ENCODE measurements at regions not wholly inside any gene's neighbourhood (a gene's known extent, or its start where the extent isn't known, plus 50 kb on each side); places are given as distances from the start of the nearest gene placed in this dataset.

GRCh38 chr20:7695635-7696034 lies 244.6 kb downstream of the HAO1 start:
- Histone ChIP-seq H3K9me3 (ENCODE audit: control insufficient read depth in 5 of 5, low read length in 5 of 5) (no peaks in the 10 kb centered on the region), H3K4me1 (ENCODE audit: control insufficient read depth in 5 of 5, insufficient read depth in 5 of 5, low read length in 5 of 5) (peaks cover 0 to 3% (median 0%) of the 10 kb centered on the region in 5 donors), H3K4me3 (ENCODE audit: low read depth in 1 of 5, low read length in 5 of 5) (no peak overlapping the region), H3K36me3 (ENCODE audit: control insufficient read depth in 5 of 5, insufficient read depth in 5 of 5, low read length in 5 of 5) (no peaks in the 10 kb centered on the region), H3K27me3 (ENCODE audit: control insufficient read depth in 5 of 5, insufficient read depth in 4 of 5, low read length in 5 of 5) (no peaks in the 10 kb centered on the region), H3K9ac (ENCODE audit: low read length in 5 of 5) (no peak overlapping the region), H3K27ac (ENCODE audit: low read depth, low read length) (no peak overlapping the region)

GRCh38 chr20:7696311-7696710 lies 243.9 kb downstream of the HAO1 start:
- H3K9me3 ChIP-seq (ENCODE audit: control insufficient read depth in 5 of 5, low read length in 5 of 5): no peaks in the 10 kb centered on the region
- no peaks in the 10 kb centered on the region for H3K27me3 ChIP-seq (ENCODE audit: control insufficient read depth in 5 of 5, insufficient read depth in 4 of 5, low read length in 5 of 5)
- no peaks in the 10 kb centered on the region for H3K36me3 ChIP-seq (ENCODE audit: control insufficient read depth in 5 of 5, insufficient read depth in 5 of 5, low read length in 5 of 5)
- no peak overlapping the region for H3K4me3 ChIP-seq (ENCODE audit: low read depth in 1 of 5, low read length in 5 of 5)
- peaks cover 0 to 3% (median 0%) of the 10 kb centered on the region in 5 donors for H3K4me1 ChIP-seq (ENCODE audit: control insufficient read depth in 5 of 5, insufficient read depth in 5 of 5, low read length in 5 of 5)
- no peak overlapping the region for H3K27ac ChIP-seq (ENCODE audit: low read depth, low read length)
- no peak overlapping the region for H3K9ac ChIP-seq (ENCODE audit: low read length in 5 of 5)

- no peak overlapping the region for H3K27ac ChIP-seq (ENCODE audit: low read depth, low read length)
- H3K36me3 ChIP-seq (ENCODE audit: control insufficient read depth in 5 of 5, insufficient read depth in 5 of 5, low read length in 5 of 5): no peaks in the 10 kb centered on the region
- H3K27me3 ChIP-seq (ENCODE audit: control insufficient read depth in 5 of 5, insufficient read depth in 4 of 5, low read length in 5 of 5): peaks cover 0 to 2% (median 0%) of the 10 kb centered on the region in 5 donors
- H3K9ac ChIP-seq (ENCODE audit: low read length in 5 of 5): no peak overlapping the region
- H3K4me3 ChIP-seq (ENCODE audit: low read depth in 1 of 5, low read length in 5 of 5): no peak overlapping the region
- H3K4me1 ChIP-seq (ENCODE audit: control insufficient read depth in 5 of 5, insufficient read depth in 5 of 5, low read length in 5 of 5): no peaks in the 10 kb centered on the region
- no peaks in the 10 kb centered on the region for H3K9me3 ChIP-seq (ENCODE audit: control insufficient read depth in 5 of 5, low read length in 5 of 5)
Measured at GRCh38 chr20:7702141-7702540, 238.1 kb downstream of the HAO1 start.

- H3K4me1 ChIP-seq (ENCODE audit: control insufficient read depth in 5 of 5, insufficient read depth in 5 of 5, low read length in 5 of 5): no peaks in the 10 kb centered on the region
- no peak overlapping the region for H3K9ac ChIP-seq (ENCODE audit: low read length in 5 of 5)
- H3K27ac ChIP-seq (ENCODE audit: low read depth, low read length): no peak overlapping the region
- no peaks in the 10 kb centered on the region for H3K9me3 ChIP-seq (ENCODE audit: control insufficient read depth in 5 of 5, low read length in 5 of 5)
- H3K4me3 ChIP-seq (ENCODE audit: low read depth in 1 of 5, low read length in 5 of 5): no peak overlapping the region
- H3K36me3 ChIP-seq (ENCODE audit: control insufficient read depth in 5 of 5, insufficient read depth in 5 of 5, low read length in 5 of 5): no peaks in the 10 kb centered on the region
- H3K27me3 ChIP-seq (ENCODE audit: control insufficient read depth in 5 of 5, insufficient read depth in 4 of 5, low read length in 5 of 5): peaks cover 0 to 2% (median 0%) of the 10 kb centered on the region in 5 donors
Measured at GRCh38 chr20:7703551-7703961, 236.7 kb downstream of the HAO1 start.

- Histone ChIP-seq H3K9me3 (ENCODE audit: control insufficient read depth in 5 of 5, low read length in 5 of 5) (no peaks in the 10 kb centered on the region), H3K9ac (ENCODE audit: low read length in 5 of 5) (no peak overlapping the region), H3K4me3 (ENCODE audit: low read depth in 1 of 5, low read length in 5 of 5) (no peak overlapping the region), H3K36me3 (ENCODE audit: control insufficient read depth in 5 of 5, insufficient read depth in 5 of 5, low read length in 5 of 5) (no peaks in the 10 kb centered on the region), H3K27ac (ENCODE audit: low read depth, low read length) (no peak overlapping the region), H3K4me1 (ENCODE audit: control insufficient read depth in 5 of 5, insufficient read depth in 5 of 5, low read length in 5 of 5) (no peaks in the 10 kb centered on the region), H3K27me3 (ENCODE audit: control insufficient read depth in 5 of 5, insufficient read depth in 4 of 5, low read length in 5 of 5) (peaks cover 0 to 2% (median 0%) of the 10 kb centered on the region in 5 donors)
Measured at GRCh38 chr20:7703996-7704395, 236.3 kb downstream of the HAO1 start.

- Histone ChIP-seq H3K4me1 (ENCODE audit: control insufficient read depth in 5 of 5, insufficient read depth in 5 of 5, low read length in 5 of 5) (no peaks in the 10 kb centered on the region), H3K27me3 (ENCODE audit: control insufficient read depth in 5 of 5, insufficient read depth in 4 of 5, low read length in 5 of 5) (peaks cover 0 to 2% (median 0%) of the 10 kb centered on the region in 5 donors), H3K27ac (ENCODE audit: low read depth, low read length) (no peak overlapping the region), H3K9me3 (ENCODE audit: control insufficient read depth in 5 of 5, low read length in 5 of 5) (no peaks in the 10 kb centered on the region), H3K4me3 (ENCODE audit: low read depth in 1 of 5, low read length in 5 of 5) (no peak overlapping the region), H3K9ac (ENCODE audit: low read length in 5 of 5) (no peak overlapping the region), H3K36me3 (ENCODE audit: control insufficient read depth in 5 of 5, insufficient read depth in 5 of 5, low read length in 5 of 5) (no peaks in the 10 kb centered on the region)
Measured at GRCh38 chr20:7708112-7708511, 232.1 kb downstream of the HAO1 start.

- Histone ChIP-seq H3K9me3 (ENCODE audit: control insufficient read depth in 5 of 5, low read length in 5 of 5) (no peaks in the 10 kb centered on the region), H3K4me1 (ENCODE audit: control insufficient read depth in 5 of 5, insufficient read depth in 5 of 5, low read length in 5 of 5) (no peaks in the 10 kb centered on the region), H3K4me3 (ENCODE audit: low read depth in 1 of 5, low read length in 5 of 5) (no peak overlapping the region), H3K9ac (ENCODE audit: low read length in 5 of 5) (no peak overlapping the region), H3K27me3 (ENCODE audit: control insufficient read depth in 5 of 5, insufficient read depth in 4 of 5, low read length in 5 of 5) (peaks cover 0 to 2% (median 0%) of the 10 kb centered on the region in 5 donors), H3K27ac (ENCODE audit: low read depth, low read length) (no peak overlapping the region), H3K36me3 (ENCODE audit: control insufficient read depth in 5 of 5, insufficient read depth in 5 of 5, low read length in 5 of 5) (no peaks in the 10 kb centered on the region)
Measured at GRCh38 chr20:7708782-7709181, 231.5 kb downstream of the HAO1 start.

- Histone ChIP-seq H3K4me1 (ENCODE audit: control insufficient read depth in 5 of 5, insufficient read depth in 5 of 5, low read length in 5 of 5) (no peaks in the 10 kb centered on the region), H3K9ac (ENCODE audit: low read length in 5 of 5) (no peak overlapping the region), H3K27ac (ENCODE audit: low read depth, low read length) (no peak overlapping the region), H3K36me3 (ENCODE audit: control insufficient read depth in 5 of 5, insufficient read depth in 5 of 5, low read length in 5 of 5) (no peaks in the 10 kb centered on the region), H3K4me3 (ENCODE audit: low read depth in 1 of 5, low read length in 5 of 5) (no peak overlapping the region), H3K9me3 (ENCODE audit: control insufficient read depth in 5 of 5, low read length in 5 of 5) (no peaks in the 10 kb centered on the region), H3K27me3 (ENCODE audit: control insufficient read depth in 5 of 5, insufficient read depth in 4 of 5, low read length in 5 of 5) (no peaks in the 10 kb centered on the region)
Measured at GRCh38 chr20:7710440-7710839, 229.8 kb downstream of the HAO1 start.

GRCh38 chr20:7712661-7713060 lies 227.6 kb downstream of the HAO1 start:
- H3K9me3 ChIP-seq (ENCODE audit: control insufficient read depth in 5 of 5, low read length in 5 of 5): no peaks in the 10 kb centered on the region
- no peaks in the 10 kb centered on the region for H3K4me1 ChIP-seq (ENCODE audit: control insufficient read depth in 5 of 5, insufficient read depth in 5 of 5, low read length in 5 of 5)
- no peaks in the 10 kb centered on the region for H3K27me3 ChIP-seq (ENCODE audit: control insufficient read depth in 5 of 5, insufficient read depth in 4 of 5, low read length in 5 of 5)
- no peaks in the 10 kb centered on the region for H3K36me3 ChIP-seq (ENCODE audit: control insufficient read depth in 5 of 5, insufficient read depth in 5 of 5, low read length in 5 of 5)
- H3K4me3 ChIP-seq (ENCODE audit: low read depth in 1 of 5, low read length in 5 of 5): no peak overlapping the region
- no peak overlapping the region for H3K27ac ChIP-seq (ENCODE audit: low read depth, low read length)
- H3K9ac ChIP-seq (ENCODE audit: low read length in 5 of 5): no peak overlapping the region

GRCh38 chr20:7714549-7714948 lies 225.7 kb downstream of the HAO1 start:
- Histone ChIP-seq H3K27me3 (ENCODE audit: control insufficient read depth in 5 of 5, insufficient read depth in 4 of 5, low read length in 5 of 5) (no peaks in the 10 kb centered on the region), H3K9me3 (ENCODE audit: control insufficient read depth in 5 of 5, low read length in 5 of 5) (no peaks in the 10 kb centered on the region), H3K4me3 (ENCODE audit: low read depth in 1 of 5, low read length in 5 of 5) (no peak overlapping the region), H3K36me3 (ENCODE audit: control insufficient read depth in 5 of 5, insufficient read depth in 5 of 5, low read length in 5 of 5) (no peaks in the 10 kb centered on the region), H3K4me1 (ENCODE audit: control insufficient read depth in 5 of 5, insufficient read depth in 5 of 5, low read length in 5 of 5) (no peaks in the 10 kb centered on the region), H3K9ac (ENCODE audit: low read length in 5 of 5) (no peak overlapping the region), H3K27ac (ENCODE audit: low read depth, low read length) (no peak overlapping the region)

All from subcutaneous abdominal adipose tissue (tissue), 5 donors.